ENCODE measurements at regions not wholly inside any gene's neighbourhood (a gene's known extent, or its start where the extent isn't known, plus 50 kb on each side); places are given as distances from the start of the nearest gene placed in this dataset.

GRCh38 chr16:72493716-72494415 is 321.9 kb upstream of the PMFBP1 start:
- intact Hi-C loops (cut with DNase I; ENCODE audit: low total_unique reads), result no loop called here
- peaks cover 0 to 8% (median 0%) of the 10 kb centered on the region in 4 donors for H3K4me1 ChIP-seq
- TF ChIP-seq CTCF (IDR thresholded peaks at IDR 0.05), result no peak
- H3K27ac ChIP-seq, result peak overlapping the region in 1 of 2 donors; percentile 6
- H3K4me3 ChIP-seq, result no peak overlapping the region
- H3K27me3 ChIP-seq, result no peaks in the 10 kb centered on the region
- no peak for DNase-seq
- no peaks in the 10 kb centered on the region for H3K36me3 ChIP-seq
- no peaks in the 10 kb centered on the region for H3K9me3 ChIP-seq

- H3K36me3 ChIP-seq, result no peaks in the 10 kb centered on the region
- intact Hi-C loops (cut with DNase I; ENCODE audit: low total_unique reads), result no loop called here
- DNase-seq, result no peak
- H3K4me1 ChIP-seq, result no peaks in the 10 kb centered on the region
- H3K27ac ChIP-seq, result no peak overlapping the region
- no peak overlapping the region for H3K4me3 ChIP-seq
- no peaks in the 10 kb centered on the region for H3K9me3 ChIP-seq
- no peak for TF ChIP-seq CTCF (IDR thresholded peaks at IDR 0.05)
- no peaks in the 10 kb centered on the region for H3K27me3 ChIP-seq
Observed at GRCh38 chr16:72487283-72487682, 315.3 kb upstream of the PMFBP1 start.

- no peaks in the 10 kb centered on the region for H3K27me3 ChIP-seq
- intact Hi-C loops (cut with DNase I; ENCODE audit: low total_unique reads), result no loop called here
- no peaks in the 10 kb centered on the region for H3K36me3 ChIP-seq
- DNase-seq, result no peak
- H3K4me3 ChIP-seq, result no peak overlapping the region
- H3K4me1 ChIP-seq, result no peaks in the 10 kb centered on the region
- no peak for TF ChIP-seq CTCF (IDR thresholded peaks at IDR 0.05)
- H3K27ac ChIP-seq, result no peak overlapping the region
- no peaks in the 10 kb centered on the region for H3K9me3 ChIP-seq
Observed at GRCh38 chr16:72482695-72483094, 310.7 kb upstream of the PMFBP1 start.

GRCh38 chr16:72481419-72481818 is 309.5 kb upstream of the PMFBP1 start:
- intact Hi-C loops (cut with DNase I; ENCODE audit: low total_unique reads), result no loop called here
- TF ChIP-seq CTCF (IDR thresholded peaks at IDR 0.05), result no peak
- no peak overlapping the region for H3K4me3 ChIP-seq
- no peaks in the 10 kb centered on the region for H3K4me1 ChIP-seq
- no peaks in the 10 kb centered on the region for H3K9me3 ChIP-seq
- H3K27me3 ChIP-seq, result no peaks in the 10 kb centered on the region
- no peaks in the 10 kb centered on the region for H3K36me3 ChIP-seq
- no peak overlapping the region for H3K27ac ChIP-seq
- no peak for DNase-seq

- intact Hi-C loops (cut with DNase I; ENCODE audit: low total_unique reads), result no loop called here
- DNase-seq, result no peak
- Histone ChIP-seq H3K4me1 (no peaks in the 10 kb centered on the region), H3K36me3 (no peaks in the 10 kb centered on the region), H3K27ac (no peak overlapping the region), H3K27me3 (no peaks in the 10 kb centered on the region), H3K4me3 (no peak overlapping the region), H3K9me3 (no peaks in the 10 kb centered on the region)
- no peak for TF ChIP-seq CTCF (IDR thresholded peaks at IDR 0.05)
Observed at GRCh38 chr16:72480911-72481310, 309.0 kb upstream of the PMFBP1 start.

- no peak for TF ChIP-seq CTCF (IDR thresholded peaks at IDR 0.05)
- Histone ChIP-seq H3K4me1 (no peaks in the 10 kb centered on the region), H3K27ac (no peak overlapping the region), H3K27me3 (no peaks in the 10 kb centered on the region), H3K9me3 (no peaks in the 10 kb centered on the region), H3K4me3 (no peak overlapping the region), H3K36me3 (no peaks in the 10 kb centered on the region)
- DNase-seq, result no peak
- intact Hi-C loops (cut with DNase I; ENCODE audit: low total_unique reads), result no loop called here
Observed at GRCh38 chr16:72475688-72476087, 303.7 kb upstream of the PMFBP1 start.

Data from tibial artery (tissue), 4 donors.